Panc1 (cell line): ENCODE measurements at regions not wholly inside any gene's neighbourhood (a gene's known extent, or its start where the extent isn't known, plus 50 kb on each side); places are given as distances from the start of the nearest gene placed in this dataset.

Source experiments
- ATAC-seq: fragments of 200-7000 bp; cut with Tn5 transposase; 2 replicates; pipeline ENCODE4 v1.9.1; 2020; ENCODE audit warnings: mild to moderate bottlenecking, moderate library complexity
- BruUV-seq: library from RNA; stranded (reverse); fragments of 400-500 nt; replicated peaks from 2 replicates; lab custom pipeline; 2021; lab: Mats Ljungman, UMichigan
- CTCF ChIA-PET: fragments of 300-600 bp; sonication (Branson Sonifier 250); formaldehyde crosslinking; loops from one replicate; lab custom pipeline; 2022; ENCODE audit warnings: antibody characterized with exemption; lab: Charles Lee
- POLR2A ChIA-PET: fragments of 300-600 bp; sonication (Branson Sonifier 250); formaldehyde crosslinking; loops from one replicate; lab custom pipeline; 2022; ENCODE audit warnings: antibody characterized with exemption; lab: Charles Lee
- DNase-seq: peaks from one replicate; pipeline ENCODE4 v3.0.0-alpha.2; 2010; ENCODE audit warnings: low read depth, low spot score
- H3K27ac ChIP-seq: 2 replicates; pipeline ENCODE4 v1.5.1; 2011; ENCODE audit warnings: mild to moderate bottlenecking, low read length, inconsistent platforms
- H3K27me3 ChIP-seq: fragments of 200-500 bp; sonication (Bioruptor generic); 2 replicates; pipeline ENCODE4 v1.6.0; 2014; ENCODE audit warnings: low read length, inconsistent platforms; ENCODE audit not compliant: control insufficient read depth, insufficient read depth
- H3K36me3 ChIP-seq: fragments of 200-500 bp; sonication (Bioruptor generic); 2 replicates; pipeline ENCODE4 v1.5.1; 2014; ENCODE audit warnings: inconsistent platforms, mild to moderate bottlenecking, low read length, moderate library complexity; ENCODE audit not compliant: control insufficient read depth, insufficient read depth
- H3K4me1 ChIP-seq: 2 replicates; pipeline ENCODE4 v1.5.1; 2011; ENCODE audit warnings: inconsistent platforms, mild to moderate bottlenecking, low read length, moderate library complexity; ENCODE audit not compliant: control insufficient read depth, insufficient read depth
- H3K4me3 ChIP-seq, 2 experiments: 2 replicates each; pipeline ENCODE4 v1.5.1; 2011 to 2012; ENCODE audit warnings: low read depth in 2 of 2, low read length in 2 of 2, mild to moderate bottlenecking in 2 of 2, inconsistent platforms in 1 of 2, moderate library complexity in 1 of 2
- H3K9me3 ChIP-seq: fragments of 200-500 bp; sonication (Bioruptor generic); 2 replicates; pipeline ENCODE4 v1.5.1; 2014; ENCODE audit warnings: low read depth, mild to moderate bottlenecking, inconsistent platforms, low read length, moderate library complexity; ENCODE audit not compliant: control insufficient read depth, insufficient read depth
- CTCF ChIP-seq: fragments of 450-650 bp; IDR thresholded peaks from 2 replicates; pipeline ENCODE4 v1.5.1; 2017; ENCODE audit warnings: mild to moderate bottlenecking
- POLR2AphosphoS5 ChIP-seq: IDR thresholded peaks from 2 replicates; pipeline ENCODE4 v1.6.1; 2012; ENCODE audit warnings: mild to moderate bottlenecking, low read depth, low read length, moderate library complexity
- SIN3A ChIP-seq: IDR thresholded peaks from 2 replicates; pipeline ENCODE4 v1.6.1; 2012; ENCODE audit warnings: low read depth, mild to moderate bottlenecking, low read length, moderate library complexity, borderline replicate concordance; ENCODE audit not compliant: insufficient read depth
- TCF7L2 ChIP-seq: IDR thresholded peaks from 2 replicates; pipeline ENCODE4 v1.6.1; 2011; ENCODE audit warnings: mild to moderate bottlenecking, low read depth, low read length, inconsistent platforms
- in situ Hi-C: cut with HindIII; loops from 2 replicates; pipeline ENCODE4 v1.10.0; 2016; ENCODE audit warnings: low sequenced_read_pairs, low pct_unique_long_range_greater_than_20kb
- intact Hi-C: fragments of 100-400 bp; cut with micrococcal nuclease; formaldehyde crosslinking; loops from one replicate; pipeline ENCODE4 v1.10.0; 2022; ENCODE audit not compliant: unreplicated experiment
- TF ChIP-seq, protein P1 (sequence below), 2 experiments: IDR thresholded peaks; 2 replicates each; pipeline ENCODE4 v1.6.1; 2011 to 2012; ENCODE audit warnings: low read depth in 2 of 2, control low read depth in 1 of 2, low read length in 1 of 2, mild to moderate bottlenecking in 1 of 2, moderate library complexity in 1 of 2; ENCODE audit not compliant: insufficient read depth in 1 of 2

GRCh38 chr12:67425394-67425793 is 156.2 kb downstream of the CAND1 start:
- DNase-seq = no peak

DNA sequence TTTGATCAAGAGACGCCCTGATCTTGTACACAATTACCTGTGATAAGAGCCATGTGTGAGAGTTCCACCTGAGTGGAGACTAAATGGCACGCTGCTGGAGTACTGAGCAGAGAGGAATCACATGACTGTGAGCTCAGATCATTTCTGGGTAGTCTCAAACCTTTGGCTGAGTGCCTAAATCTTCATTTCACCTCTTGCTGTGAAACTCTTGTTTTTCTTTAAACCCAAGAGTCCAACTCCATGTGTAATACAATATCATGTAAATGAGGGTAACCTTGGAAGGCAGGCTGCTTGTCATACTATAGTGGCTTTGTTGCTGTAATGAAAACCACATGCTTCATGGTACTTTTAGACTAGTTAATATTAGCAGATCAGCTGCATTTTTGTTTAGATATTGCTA is 156.9 kb downstream of the CAND1 start:
- 0 out of 2 replicates have a peak, but pooled peaks cover 7% of the 10 kb centered on the region for H3K27me3 ChIP-seq
- CTCF ChIA-PET = no interaction called here
- H3K36me3 ChIP-seq = no peaks in the 10 kb centered on the region
- TF ChIP-seq POLR2AphosphoS5 = no peak
- TF ChIP-seq SIN3A = no peak
- no peak for TF ChIP-seq TCF7L2
- TF ChIP-seq, protein P1, sequence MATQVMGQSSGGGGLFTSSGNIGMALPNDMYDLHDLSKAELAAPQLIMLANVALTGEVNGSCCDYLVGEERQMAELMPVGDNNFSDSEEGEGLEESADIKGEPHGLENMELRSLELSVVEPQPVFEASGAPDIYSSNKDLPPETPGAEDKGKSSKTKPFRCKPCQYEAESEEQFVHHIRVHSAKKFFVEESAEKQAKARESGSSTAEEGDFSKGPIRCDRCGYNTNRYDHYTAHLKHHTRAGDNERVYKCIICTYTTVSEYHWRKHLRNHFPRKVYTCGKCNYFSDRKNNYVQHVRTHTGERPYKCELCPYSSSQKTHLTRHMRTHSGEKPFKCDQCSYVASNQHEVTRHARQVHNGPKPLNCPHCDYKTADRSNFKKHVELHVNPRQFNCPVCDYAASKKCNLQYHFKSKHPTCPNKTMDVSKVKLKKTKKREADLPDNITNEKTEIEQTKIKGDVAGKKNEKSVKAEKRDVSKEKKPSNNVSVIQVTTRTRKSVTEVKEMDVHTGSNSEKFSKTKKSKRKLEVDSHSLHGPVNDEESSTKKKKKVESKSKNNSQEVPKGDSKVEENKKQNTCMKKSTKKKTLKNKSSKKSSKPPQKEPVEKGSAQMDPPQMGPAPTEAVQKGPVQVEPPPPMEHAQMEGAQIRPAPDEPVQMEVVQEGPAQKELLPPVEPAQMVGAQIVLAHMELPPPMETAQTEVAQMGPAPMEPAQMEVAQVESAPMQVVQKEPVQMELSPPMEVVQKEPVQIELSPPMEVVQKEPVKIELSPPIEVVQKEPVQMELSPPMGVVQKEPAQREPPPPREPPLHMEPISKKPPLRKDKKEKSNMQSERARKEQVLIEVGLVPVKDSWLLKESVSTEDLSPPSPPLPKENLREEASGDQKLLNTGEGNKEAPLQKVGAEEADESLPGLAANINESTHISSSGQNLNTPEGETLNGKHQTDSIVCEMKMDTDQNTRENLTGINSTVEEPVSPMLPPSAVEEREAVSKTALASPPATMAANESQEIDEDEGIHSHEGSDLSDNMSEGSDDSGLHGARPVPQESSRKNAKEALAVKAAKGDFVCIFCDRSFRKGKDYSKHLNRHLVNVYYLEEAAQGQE (IDR thresholded peaks at IDR 0.05; ENCODE audit: insufficient read depth in 1 of 2, low read depth in 2 of 2, low read length in 1 of 2) = no peak
- no peak for TF ChIP-seq CTCF
- no peaks in the 10 kb centered on the region for H3K9me3 ChIP-seq
- POLR2A ChIA-PET = no interaction called here
- no peaks in the 10 kb centered on the region for H3K4me1 ChIP-seq
- intact Hi-C loops (no loop called here), in situ Hi-C loops (no loop called here)
- BruUV-seq = no TSS peak
- no peak overlapping the region for H3K4me3 ChIP-seq
- DNase-seq = no peak
- ATAC-seq = no peak
- no peak overlapping the region for H3K27ac ChIP-seq

More at GRCh38 chr12:67425394-67425793, 156.2 kb downstream of the CAND1 start:
- H3K4me1 ChIP-seq = no peaks in the 10 kb centered on the region
- CTCF ChIA-PET = no interaction called here
- no peak for ATAC-seq
- H3K4me3 ChIP-seq = no peak overlapping the region
- no peaks in the 10 kb centered on the region for H3K36me3 ChIP-seq
- BruUV-seq = no TSS peak
- intact Hi-C loops (no loop called here), in situ Hi-C loops (no loop called here)
- no peaks in the 10 kb centered on the region for H3K9me3 ChIP-seq
- TF ChIP-seq CTCF (no peak), POLR2AphosphoS5 (no peak), SIN3A (no peak), TCF7L2 (no peak)
- TF ChIP-seq, protein P1 (IDR thresholded peaks at IDR 0.05; ENCODE audit: insufficient read depth in 1 of 2, low read depth in 2 of 2, low read length in 1 of 2) = no peak
- H3K27ac ChIP-seq = no peak overlapping the region
- H3K27me3 ChIP-seq = 0 out of 2 replicates have a peak, but pooled peaks cover 7% of the 10 kb centered on the region
- POLR2A ChIA-PET = no interaction called here
